GM18870 (cell line): ENCODE measurements at regions not wholly inside any gene's neighbourhood (a gene's known extent, or its start where the extent isn't known, plus 50 kb on each side); places are given as distances from the start of the nearest gene placed in this dataset.

Experiments
- ATAC-seq: cut with Tn5 transposase; IDR thresholded peaks from one replicate; pipeline ENCODE4 v1.9.1; 2021; ENCODE audit warnings: moderate library complexity; ENCODE audit not compliant: unreplicated experiment

DNA sequence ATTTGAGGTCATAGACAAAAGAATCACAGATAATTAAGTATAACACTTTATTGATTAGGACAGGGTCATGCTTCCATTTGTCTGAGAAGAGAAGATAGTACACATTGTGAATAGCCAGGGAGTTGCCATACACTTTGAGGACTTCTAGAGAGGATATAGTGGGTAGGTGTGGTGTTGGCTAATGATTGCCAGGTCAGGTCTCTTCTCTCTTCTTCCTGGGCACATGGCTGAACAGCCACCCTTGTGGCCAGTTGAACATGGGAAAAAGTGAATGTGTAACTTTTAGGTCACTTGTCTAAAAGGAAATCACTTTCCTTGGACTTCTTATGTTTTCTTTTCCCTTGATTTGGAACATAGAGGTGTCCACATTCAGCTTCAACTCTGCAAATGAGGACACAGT, 772.1 kb upstream of the MAP3K7 start:
- ATAC-seq, result no peak

DNA sequence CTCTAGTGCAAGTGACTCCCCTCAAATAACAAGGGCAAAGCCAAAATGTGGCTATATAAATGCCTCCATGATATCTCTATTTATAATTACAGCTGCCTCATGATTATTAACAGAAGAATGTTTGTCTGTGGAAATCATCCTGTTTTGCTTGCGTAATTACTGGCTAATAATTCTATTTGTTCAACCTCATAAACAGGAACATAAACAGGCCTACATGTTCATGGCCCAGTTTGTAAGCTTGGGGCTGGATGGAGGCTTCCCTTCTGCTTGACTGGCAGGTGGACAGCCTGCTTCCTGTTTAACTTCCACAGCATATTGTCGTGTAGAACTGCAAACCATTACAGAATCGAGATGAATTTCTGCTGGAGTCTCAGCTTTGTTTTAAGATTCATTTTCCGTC, 766.0 kb upstream of the MAP3K7 start:
- ATAC-seq, result no peak

DNA sequence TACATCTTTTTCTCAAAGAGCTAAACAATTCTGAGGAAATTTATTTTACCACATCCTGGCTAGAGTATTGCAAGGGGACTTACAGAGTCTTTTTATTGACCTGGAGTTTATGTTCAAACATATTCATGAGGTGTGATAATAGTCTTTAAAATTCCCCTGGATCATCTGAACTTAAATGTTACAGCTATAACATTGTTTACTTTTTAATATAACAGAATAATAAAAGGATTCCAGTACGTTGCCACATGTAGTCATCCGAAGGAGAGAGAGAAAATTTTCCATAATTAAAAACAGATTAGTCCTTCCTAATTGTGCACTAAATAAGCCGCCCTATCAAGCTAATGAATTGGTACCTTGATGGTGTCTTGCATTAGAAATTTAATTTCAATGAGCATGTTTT, 765.4 kb upstream of the MAP3K7 start:
- no peak for ATAC-seq

- no peak for ATAC-seq
Observed at GRCh38 chr6:91350146-91350908, 763.5 kb upstream of the MAP3K7 start.

DNA sequence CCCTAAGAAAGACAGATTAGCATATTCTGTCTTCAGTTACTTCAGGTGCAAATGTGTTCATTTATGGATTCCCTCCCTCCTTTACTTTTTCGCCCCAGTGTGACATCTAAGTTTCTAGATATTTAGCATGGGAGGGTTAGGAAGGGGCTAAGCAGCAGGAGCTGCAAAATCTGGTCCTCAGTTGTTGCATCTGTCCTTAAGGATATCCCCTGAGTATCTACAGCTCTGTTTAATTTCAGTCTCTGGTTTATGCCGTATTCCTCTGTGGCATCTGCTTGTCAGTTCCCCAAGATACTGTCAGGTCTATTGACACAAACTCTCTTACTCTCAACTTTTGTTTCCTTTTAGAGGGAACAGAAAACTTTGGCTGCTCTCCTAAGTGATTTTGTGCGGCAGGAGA, 754.6 kb upstream of the MAP3K7 start:
- no peak for ATAC-seq

- no peak for ATAC-seq
Observed at GRCh38 chr6:91340896-91341395, 754.1 kb upstream of the MAP3K7 start.

DNA sequence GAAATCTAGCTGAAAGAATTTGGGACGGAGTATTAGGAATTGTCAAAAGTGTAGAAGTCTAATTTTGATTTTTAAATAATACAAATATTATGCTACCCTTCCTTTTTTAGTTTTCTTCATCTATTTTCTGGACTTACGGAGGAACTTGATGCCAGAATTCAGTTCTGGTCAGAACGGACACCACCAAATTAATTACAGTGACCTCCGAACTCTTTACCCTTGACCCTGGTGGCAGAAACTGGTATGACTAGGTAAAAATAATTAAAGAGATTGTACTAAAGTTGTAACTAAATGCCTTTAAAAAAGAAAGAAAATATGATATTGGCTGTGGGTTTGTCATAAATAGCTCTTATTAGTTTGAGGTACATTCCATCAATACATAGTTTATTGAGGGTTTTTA, 751.1 kb upstream of the MAP3K7 start:
- ATAC-seq, result no peak

DNA sequence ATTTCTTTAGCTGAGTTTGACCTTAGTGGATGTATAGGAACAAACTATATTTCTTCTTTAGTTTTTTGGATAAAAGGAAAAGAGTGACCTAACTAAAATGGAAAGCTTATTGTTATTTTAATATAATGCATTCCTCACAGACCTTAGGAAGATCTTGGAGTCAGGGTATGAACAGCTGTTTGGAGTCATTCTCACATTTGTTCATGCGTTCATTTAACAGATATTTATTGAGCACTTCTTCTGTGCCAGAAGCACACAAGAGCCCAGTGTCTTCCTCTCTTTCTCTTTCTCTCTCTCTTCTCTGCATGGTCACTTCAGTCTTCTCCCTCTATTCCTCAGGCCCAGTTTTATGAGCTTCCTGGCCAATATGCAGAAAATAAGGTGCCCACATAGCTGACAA, 744.0 kb upstream of the MAP3K7 start:
- no peak for ATAC-seq

DNA sequence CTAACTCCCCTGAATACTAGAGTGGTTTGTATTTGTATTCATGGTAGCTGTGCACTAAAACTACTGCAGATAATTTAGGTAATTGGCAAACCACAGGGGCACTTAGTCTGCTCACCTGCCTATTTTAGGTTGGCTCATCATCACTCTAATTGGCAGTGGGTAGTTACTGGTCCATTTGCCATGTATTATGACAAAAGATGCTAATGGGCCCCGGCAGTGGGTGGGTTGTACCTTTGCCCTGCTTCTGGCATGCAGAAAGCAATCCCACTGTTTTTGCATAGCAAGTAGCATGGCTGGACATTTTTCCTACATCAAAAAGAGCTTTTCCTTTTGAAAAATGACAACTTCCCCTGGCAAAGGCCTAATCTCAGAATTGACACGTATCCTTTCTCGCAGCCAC, 741.4 kb upstream of the MAP3K7 start:
- ATAC-seq, result no peak

GRCh38 chr6:91324711-91325110, 737.8 kb upstream of the MAP3K7 start:
- no peak for ATAC-seq

- ATAC-seq, result no peak
Observed at GRCh38 chr6:91317984-91318383, 731.1 kb upstream of the MAP3K7 start.

DNA sequence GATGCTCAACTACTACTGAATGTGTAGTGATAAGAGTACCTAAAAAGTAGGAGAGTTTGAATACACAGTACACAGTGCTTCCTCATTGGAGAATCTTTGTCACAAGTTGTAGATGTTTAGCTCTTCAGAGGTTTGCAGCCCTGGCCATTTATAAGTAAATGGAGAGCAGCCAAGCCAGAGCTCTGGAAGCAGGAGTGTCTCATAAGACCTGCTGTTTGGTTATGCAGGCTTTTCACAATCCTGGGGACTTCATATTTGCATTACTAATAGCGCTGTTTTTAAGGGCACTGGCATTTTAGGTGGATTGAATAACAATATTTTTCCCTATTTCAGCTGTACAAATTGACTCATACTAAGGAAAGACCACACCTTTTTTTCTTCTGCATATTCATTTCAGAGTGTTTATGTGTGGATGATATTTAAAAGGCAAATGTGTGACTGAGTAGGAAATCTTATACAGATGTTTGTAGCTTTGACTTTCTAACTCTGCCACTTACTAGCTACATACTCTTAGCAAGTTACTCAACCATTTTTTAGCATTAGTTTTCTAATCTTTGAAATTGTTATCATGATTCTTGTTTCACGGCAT, 730.5 kb upstream of the MAP3K7 start:
- ATAC-seq, result no peak

DNA sequence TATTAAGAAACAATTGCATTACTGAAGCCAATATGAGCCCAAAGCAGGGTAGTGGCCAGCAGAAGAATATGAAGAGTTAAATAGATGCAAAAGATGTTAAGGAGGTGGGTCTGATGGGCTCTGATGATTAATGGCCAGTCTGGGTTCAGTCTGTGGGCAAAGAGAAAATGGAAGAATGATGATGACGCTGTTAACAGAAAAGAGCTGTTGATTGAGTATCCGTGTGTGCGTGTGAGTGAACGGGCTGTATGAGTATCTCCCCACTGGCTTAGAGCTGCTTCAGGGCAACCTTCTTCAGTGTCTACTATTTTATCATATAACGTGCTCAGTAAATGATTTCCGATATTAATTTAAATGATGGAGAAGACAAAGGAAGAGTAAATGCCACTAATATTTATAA, 723.3 kb upstream of the MAP3K7 start:
- no peak for ATAC-seq

DNA sequence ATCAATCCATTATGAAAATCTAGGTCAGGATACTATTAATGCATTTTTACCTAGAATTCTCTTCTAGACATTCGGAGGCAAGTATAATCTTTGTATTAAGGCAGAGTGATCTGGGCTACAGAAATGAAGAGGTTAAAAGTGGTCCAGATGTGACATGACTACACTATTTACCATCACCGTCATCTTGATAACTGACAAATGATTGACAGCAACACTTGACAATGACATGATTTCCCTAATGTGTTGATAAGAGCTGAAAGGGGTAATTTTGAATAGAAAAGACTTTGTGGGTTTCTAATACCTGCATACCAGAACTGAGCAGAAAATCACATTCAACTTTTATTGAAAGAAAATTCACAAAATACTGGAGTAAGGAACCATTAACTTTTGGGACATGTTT, 718.9 kb upstream of the MAP3K7 start:
- ATAC-seq, result no peak

GRCh38 chr6:91304521-91304920, 717.6 kb upstream of the MAP3K7 start:
- ATAC-seq, result no peak

- ATAC-seq, result no peak
Observed at GRCh38 chr6:91303326-91303725, 716.5 kb upstream of the MAP3K7 start.

GRCh38 chr6:91299544-91300491, 712.9 kb upstream of the MAP3K7 start:
- ATAC-seq, result no peak

- ATAC-seq, result no peak
Observed at GRCh38 chr6:91298543-91299145, 711.8 kb upstream of the MAP3K7 start.

- ATAC-seq, result no peak
Observed at GRCh38 chr6:91293395-91293794, 706.5 kb upstream of the MAP3K7 start.

DNA sequence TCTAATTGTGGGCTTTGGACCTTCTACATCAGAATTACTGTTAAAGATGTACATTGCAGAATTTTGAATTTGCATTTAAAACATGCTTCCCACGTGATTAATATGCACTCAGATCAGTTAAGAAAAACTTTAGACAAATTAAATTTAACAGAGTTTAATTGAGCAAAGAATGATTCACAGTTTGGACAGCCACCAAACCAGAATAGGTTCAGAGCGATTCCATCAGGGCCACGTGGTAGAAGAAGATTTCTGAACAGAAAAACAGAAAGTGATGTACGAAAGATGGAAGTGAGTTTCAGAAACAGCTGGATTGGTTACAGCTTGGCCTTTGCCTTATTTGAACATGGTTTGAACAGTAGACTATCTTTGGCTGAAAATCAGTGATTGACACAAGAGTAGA, 704.2 kb upstream of the MAP3K7 start:
- ATAC-seq, result no peak

DNA sequence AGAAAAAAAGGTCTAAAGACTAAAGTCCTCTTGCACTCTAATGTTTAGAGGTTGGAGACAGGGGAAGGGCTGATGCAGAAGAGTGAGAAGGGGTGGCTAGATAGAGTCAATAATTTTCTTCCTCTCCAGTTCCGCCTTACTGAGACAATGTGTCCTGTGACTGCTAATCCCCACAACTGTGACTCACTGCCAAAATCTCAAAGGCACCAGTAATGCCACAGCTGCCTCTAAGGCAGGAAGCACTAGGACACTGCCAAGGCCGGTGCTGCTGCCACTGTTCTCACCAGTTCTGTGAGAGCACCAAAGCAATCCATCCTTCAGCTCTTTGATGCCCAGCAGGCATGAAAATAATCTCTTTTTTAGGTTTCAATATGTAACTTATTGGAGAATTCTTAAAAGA, 701.9 kb upstream of the MAP3K7 start:
- no peak for ATAC-seq
